ENCODE measurements at regions not wholly inside any gene's neighbourhood (a gene's known extent, or its start where the extent isn't known, plus 50 kb on each side); places are given as distances from the start of the nearest gene placed in this dataset.

GRCh38 chr2:76281156-76281841 is 570.6 kb upstream of the GCFC2 start:
- Histone ChIP-seq H3K4me1 (ENCODE audit: control insufficient read depth, low read depth, low read length) (peaks cover 9% of the 10 kb centered on the region), H3K9me3 (ENCODE audit: control insufficient read depth, low read depth, low read length) (no peaks in the 10 kb centered on the region), H3K27ac (ENCODE audit: low read length) (no peak overlapping the region), H3K36me3 (ENCODE audit: control insufficient read depth, low read depth, low read length) (no peaks in the 10 kb centered on the region), H3K27me3 (ENCODE audit: control insufficient read depth, insufficient read depth, low read length) (no peaks in the 10 kb centered on the region), H3K9ac (ENCODE audit: low read length) (no peak overlapping the region), H3K4me3 (ENCODE audit: low read length) (no peak overlapping the region)

- no peak overlapping the region for H3K4me3 ChIP-seq (ENCODE audit: low read length)
- no peaks in the 10 kb centered on the region for H3K9me3 ChIP-seq (ENCODE audit: control insufficient read depth, low read depth, low read length)
- H3K27me3 ChIP-seq (ENCODE audit: control insufficient read depth, insufficient read depth, low read length), result no peaks in the 10 kb centered on the region
- H3K27ac ChIP-seq (ENCODE audit: low read length), result no peak overlapping the region
- no peaks in the 10 kb centered on the region for H3K36me3 ChIP-seq (ENCODE audit: control insufficient read depth, low read depth, low read length)
- H3K9ac ChIP-seq (ENCODE audit: low read length), result no peak overlapping the region
- H3K4me1 ChIP-seq (ENCODE audit: control insufficient read depth, low read depth, low read length), result peaks cover 9% of the 10 kb centered on the region
These were observed 570.0 kb upstream of the GCFC2 start for GRCh38 chr2:76280686-76281085.

DNA sequence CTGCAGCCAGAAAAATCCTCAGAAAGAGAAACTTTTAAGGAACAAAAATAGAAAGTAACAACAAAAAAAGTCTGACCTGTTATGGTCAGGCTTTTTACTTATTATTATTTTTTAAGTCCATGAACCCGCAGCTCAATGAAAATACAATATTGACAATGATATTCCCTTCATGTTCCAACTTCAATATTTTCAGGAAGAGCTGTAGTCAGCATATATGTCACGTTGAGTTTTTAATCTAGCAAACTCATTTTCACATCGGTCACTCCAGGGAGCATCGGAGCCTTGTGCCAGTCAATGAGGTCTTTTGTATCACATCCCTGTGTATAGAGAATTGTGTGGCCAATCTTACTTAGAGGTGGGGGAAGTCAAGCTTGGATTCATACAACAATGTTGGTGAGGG is 568.4 kb upstream of the GCFC2 start:
- no peaks in the 10 kb centered on the region for H3K27me3 ChIP-seq (ENCODE audit: control insufficient read depth, insufficient read depth, low read length)
- H3K9me3 ChIP-seq (ENCODE audit: control insufficient read depth, low read depth, low read length), result no peaks in the 10 kb centered on the region
- no peaks in the 10 kb centered on the region for H3K36me3 ChIP-seq (ENCODE audit: control insufficient read depth, low read depth, low read length)
- H3K4me3 ChIP-seq (ENCODE audit: low read length), result no peak overlapping the region
- peaks cover 9% of the 10 kb centered on the region for H3K4me1 ChIP-seq (ENCODE audit: control insufficient read depth, low read depth, low read length)
- H3K27ac ChIP-seq (ENCODE audit: low read length), result no peak overlapping the region
- no peak overlapping the region for H3K9ac ChIP-seq (ENCODE audit: low read length)

DNA sequence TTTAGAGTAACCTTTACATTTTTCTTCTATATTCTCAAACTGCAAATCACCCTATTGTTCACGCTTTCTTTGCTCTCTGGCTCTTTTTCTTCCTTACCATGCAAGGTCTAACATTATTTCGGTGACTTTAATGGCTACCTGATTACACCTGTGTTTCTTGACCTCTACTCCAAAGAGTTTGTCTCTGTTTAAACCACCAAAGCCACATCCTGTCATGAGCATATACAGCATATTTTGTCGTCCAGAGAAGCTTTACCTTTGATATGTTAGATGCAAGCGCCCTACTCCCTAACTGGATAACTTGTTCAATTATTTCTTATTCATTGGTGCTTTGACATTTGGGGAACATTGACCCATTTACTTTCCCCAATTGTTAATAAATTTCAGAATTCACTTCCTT is 565.1 kb upstream of the GCFC2 start:
- no peaks in the 10 kb centered on the region for H3K27me3 ChIP-seq (ENCODE audit: control insufficient read depth, insufficient read depth, low read length)
- H3K4me1 ChIP-seq (ENCODE audit: control insufficient read depth, low read depth, low read length), result peaks cover 1% of the 10 kb centered on the region

GRCh38 chr2:76274676-76275075 is 564.0 kb upstream of the GCFC2 start:
- Histone ChIP-seq H3K27me3 (ENCODE audit: control insufficient read depth, insufficient read depth, low read length) (no peaks in the 10 kb centered on the region), H3K4me1 (ENCODE audit: control insufficient read depth, low read depth, low read length) (no peaks in the 10 kb centered on the region), H3K9ac (ENCODE audit: low read length) (no peak overlapping the region), H3K4me3 (ENCODE audit: low read length) (no peak overlapping the region), H3K27ac (ENCODE audit: low read length) (no peak overlapping the region), H3K36me3 (ENCODE audit: control insufficient read depth, low read depth, low read length) (no peaks in the 10 kb centered on the region), H3K9me3 (ENCODE audit: control insufficient read depth, low read depth, low read length) (no peaks in the 10 kb centered on the region)

More for the DNA sequence above, 565.1 kb upstream of the GCFC2 start:
- Histone ChIP-seq H3K36me3 (ENCODE audit: control insufficient read depth, low read depth, low read length) (no peaks in the 10 kb centered on the region), H3K9me3 (ENCODE audit: control insufficient read depth, low read depth, low read length) (no peaks in the 10 kb centered on the region), H3K27ac (ENCODE audit: low read length) (no peak overlapping the region), H3K4me3 (ENCODE audit: low read length) (no peak overlapping the region), H3K9ac (ENCODE audit: low read length) (no peak overlapping the region)

DNA sequence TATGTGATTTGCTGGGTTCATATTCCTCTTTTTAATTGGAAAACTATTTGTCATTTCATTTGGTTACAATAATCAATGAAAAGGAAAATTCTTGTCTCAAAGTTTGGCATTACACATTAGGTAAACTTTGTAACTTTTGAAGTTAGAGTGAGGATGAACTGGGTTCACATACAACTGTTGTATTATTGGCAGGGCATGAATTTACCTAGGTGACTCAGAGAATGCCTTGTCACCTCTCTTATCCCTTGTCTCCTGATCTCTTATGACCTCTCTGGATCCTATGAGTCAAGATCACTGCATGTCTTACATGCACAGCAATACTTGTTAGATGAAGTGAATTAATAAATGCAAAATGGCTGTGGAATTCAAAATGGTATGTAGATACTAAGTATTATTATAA is 563.4 kb upstream of the GCFC2 start:
- no peaks in the 10 kb centered on the region for H3K4me1 ChIP-seq (ENCODE audit: control insufficient read depth, low read depth, low read length)
- no peak overlapping the region for H3K27ac ChIP-seq (ENCODE audit: low read length)
- H3K9ac ChIP-seq (ENCODE audit: low read length), result no peak overlapping the region
- H3K27me3 ChIP-seq (ENCODE audit: control insufficient read depth, insufficient read depth, low read length), result no peaks in the 10 kb centered on the region
- no peaks in the 10 kb centered on the region for H3K36me3 ChIP-seq (ENCODE audit: control insufficient read depth, low read depth, low read length)
- no peak overlapping the region for H3K4me3 ChIP-seq (ENCODE audit: low read length)
- H3K9me3 ChIP-seq (ENCODE audit: control insufficient read depth, low read depth, low read length), result no peaks in the 10 kb centered on the region

DNA sequence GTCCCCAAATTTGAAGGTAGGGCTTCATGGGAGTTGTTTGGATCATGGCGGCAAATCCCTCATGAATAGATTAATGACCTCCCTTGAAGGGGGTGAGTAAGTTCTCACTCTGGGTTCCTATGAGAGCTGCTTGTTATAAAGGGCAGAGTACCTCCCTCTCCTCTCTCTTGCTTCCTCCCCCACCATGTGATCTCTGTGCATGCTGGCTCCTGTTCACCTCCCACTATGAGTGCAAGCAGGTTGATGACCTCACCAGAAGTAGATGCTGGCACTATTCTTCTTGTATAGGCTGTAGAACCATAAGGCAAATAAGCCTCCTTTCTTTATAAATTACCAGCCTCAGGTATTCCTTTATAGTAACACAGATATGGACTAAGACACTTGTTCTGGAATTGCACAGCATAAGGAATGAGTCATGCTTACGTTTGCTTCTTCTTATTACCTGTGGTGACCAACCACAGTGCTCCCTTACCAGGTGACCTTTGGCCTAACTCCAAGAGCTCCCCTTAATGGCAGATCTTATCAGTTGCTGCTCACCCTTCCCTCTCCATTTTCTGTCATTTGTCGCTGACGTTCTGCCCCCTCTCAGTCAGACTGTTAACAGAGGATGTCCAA is 559.5 kb upstream of the GCFC2 start:
- H3K27ac ChIP-seq (ENCODE audit: low read length), result no peak overlapping the region
- H3K9me3 ChIP-seq (ENCODE audit: control insufficient read depth, low read depth, low read length), result no peaks in the 10 kb centered on the region
- no peaks in the 10 kb centered on the region for H3K27me3 ChIP-seq (ENCODE audit: control insufficient read depth, insufficient read depth, low read length)
- H3K4me1 ChIP-seq (ENCODE audit: control insufficient read depth, low read depth, low read length), result peaks cover 8% of the 10 kb centered on the region
- H3K4me3 ChIP-seq (ENCODE audit: low read length), result no peak overlapping the region
- no peak overlapping the region for H3K9ac ChIP-seq (ENCODE audit: low read length)
- H3K36me3 ChIP-seq (ENCODE audit: control insufficient read depth, low read depth, low read length), result no peaks in the 10 kb centered on the region

GRCh38 chr2:76268902-76269620 is 558.3 kb upstream of the GCFC2 start:
- H3K9me3 ChIP-seq (ENCODE audit: control insufficient read depth, low read depth, low read length), result no peaks in the 10 kb centered on the region
- H3K36me3 ChIP-seq (ENCODE audit: control insufficient read depth, low read depth, low read length), result no peaks in the 10 kb centered on the region
- no peak overlapping the region for H3K27ac ChIP-seq (ENCODE audit: low read length)
- H3K4me3 ChIP-seq (ENCODE audit: low read length), result no peak overlapping the region
- H3K9ac ChIP-seq (ENCODE audit: low read length), result no peak overlapping the region
- peaks cover 8% of the 10 kb centered on the region for H3K4me1 ChIP-seq (ENCODE audit: control insufficient read depth, low read depth, low read length)
- H3K27me3 ChIP-seq (ENCODE audit: control insufficient read depth, insufficient read depth, low read length), result no peaks in the 10 kb centered on the region

DNA sequence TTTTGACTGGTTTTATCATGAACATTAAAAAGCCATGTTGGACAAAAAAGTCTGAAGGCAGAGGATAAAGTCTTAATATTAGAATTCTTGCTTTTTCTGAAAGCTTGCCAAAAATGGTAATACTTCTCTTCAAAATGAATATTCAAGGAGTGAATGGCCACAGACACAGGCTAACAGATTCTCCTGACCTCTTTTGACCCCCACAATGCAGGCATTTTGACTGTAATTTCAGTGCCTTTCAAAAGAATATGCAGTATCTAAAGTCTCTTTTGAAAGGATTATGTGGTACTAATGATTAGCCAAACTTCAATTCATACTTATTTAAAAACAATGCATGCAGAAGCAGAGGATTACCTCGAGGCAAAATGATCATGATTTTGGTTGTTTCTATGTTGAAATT is 557.8 kb upstream of the GCFC2 start:
- H3K27me3 ChIP-seq (ENCODE audit: control insufficient read depth, insufficient read depth, low read length), result no peaks in the 10 kb centered on the region
- no peak overlapping the region for H3K4me3 ChIP-seq (ENCODE audit: low read length)
- H3K9me3 ChIP-seq (ENCODE audit: control insufficient read depth, low read depth, low read length), result no peaks in the 10 kb centered on the region
- H3K27ac ChIP-seq (ENCODE audit: low read length), result no peak overlapping the region
- no peak overlapping the region for H3K9ac ChIP-seq (ENCODE audit: low read length)
- H3K4me1 ChIP-seq (ENCODE audit: control insufficient read depth, low read depth, low read length), result peaks cover 8% of the 10 kb centered on the region
- H3K36me3 ChIP-seq (ENCODE audit: control insufficient read depth, low read depth, low read length), result no peaks in the 10 kb centered on the region

- Histone ChIP-seq H3K4me3 (ENCODE audit: low read length) (no peak overlapping the region), H3K27ac (ENCODE audit: low read length) (no peak overlapping the region), H3K9me3 (ENCODE audit: control insufficient read depth, low read depth, low read length) (no peaks in the 10 kb centered on the region)
These were observed 547.1 kb upstream of the GCFC2 start for GRCh38 chr2:76257802-76258201.

GRCh38 chr2:76256458-76257088 is 545.9 kb upstream of the GCFC2 start:
- Histone ChIP-seq H3K36me3 (ENCODE audit: control insufficient read depth, low read depth, low read length) (no peaks in the 10 kb centered on the region), H3K4me1 (ENCODE audit: control insufficient read depth, low read depth, low read length) (no peaks in the 10 kb centered on the region), H3K27me3 (ENCODE audit: control insufficient read depth, insufficient read depth, low read length) (no peaks in the 10 kb centered on the region), H3K9me3 (ENCODE audit: control insufficient read depth, low read depth, low read length) (no peaks in the 10 kb centered on the region), H3K9ac (ENCODE audit: low read length) (no peak overlapping the region), H3K27ac (ENCODE audit: low read length) (no peak overlapping the region), H3K4me3 (ENCODE audit: low read length) (no peak overlapping the region)

More at GRCh38 chr2:76257802-76258201, 547.1 kb upstream of the GCFC2 start:
- Histone ChIP-seq H3K4me1 (ENCODE audit: control insufficient read depth, low read depth, low read length) (no peaks in the 10 kb centered on the region), H3K9ac (ENCODE audit: low read length) (no peak overlapping the region), H3K36me3 (ENCODE audit: control insufficient read depth, low read depth, low read length) (no peaks in the 10 kb centered on the region), H3K27me3 (ENCODE audit: control insufficient read depth, insufficient read depth, low read length) (no peaks in the 10 kb centered on the region)

Measured in iPS-18a (cell line).